ENCODE measurements at regions not wholly inside any gene's neighbourhood (a gene's known extent, or its start where the extent isn't known, plus 50 kb on each side); places are given as distances from the start of the nearest gene placed in this dataset.

GRCh38 chr2:12009323-12009905 is 263.0 kb downstream of the LPIN1 start:
- no peak for TF ChIP-seq CTCF (IDR thresholded peaks at IDR 0.05)
- no peak for TF ChIP-seq POLR2A (IDR thresholded peaks at IDR 0.05)

All from suprapubic skin (tissue), 3 donors.